Endothelial cell of umbilical vein (primary cell): ENCODE measurements at regions not wholly inside any gene's neighbourhood (a gene's known extent, or its start where the extent isn't known, plus 50 kb on each side); places are given as distances from the start of the nearest gene placed in this dataset.

Experiments used
- BruUV-seq: library from RNA; stranded (reverse); fragments of 400-500 nt; replicated peaks from 2 replicates; lab custom pipeline; 2021; lab: Mats Ljungman, UMichigan
- CTCF ChIA-PET: fragments of 300-600, 350-600 bp; sonication (Branson Sonifier 250); formaldehyde crosslinking; loops from one replicate; lab custom pipeline; 2021; ENCODE audit warnings: antibody characterized with exemption, inconsistent platforms; lab: Charles Lee
- POLR2A ChIA-PET: fragments of 300-600, 350-600 bp; sonication (Branson Sonifier 250); formaldehyde crosslinking; loops from one replicate; lab custom pipeline; 2021; ENCODE audit warnings: antibody characterized with exemption, inconsistent platforms; lab: Charles Lee
- DNase-seq: peaks from one replicate; pipeline ENCODE4 v3.0.0-alpha.2; 2011; ENCODE audit warnings: low read depth, low spot score
- FAIRE-seq: peaks from 2 replicates; lab custom pipeline; 2011; peaks lifted over from hg19 to GRCh38; lab: Jason Lieb, UNC
- H2AFZ ChIP-seq: 2 replicates; pipeline ENCODE4 v1.6.0; 2012; ENCODE audit warnings: low read depth, low read length, control low read depth, inconsistent platforms
- H3K27ac ChIP-seq: 2 replicates; pipeline ENCODE4 v1.5.1; 2011; ENCODE audit warnings: low read depth, mild to moderate bottlenecking, control low read depth, low read length, moderate library complexity; ENCODE audit not compliant: insufficient read depth
- H3K27me3 ChIP-seq, 2 experiments: 2 replicates each; pipeline versions ENCODE4 v1.6.0 to v1.6.1; 2011; ENCODE audit warnings: low read length in 2 of 2, mixed read lengths in 1 of 2; ENCODE audit not compliant: control insufficient read depth in 2 of 2, insufficient read depth in 2 of 2
- H3K36me3 ChIP-seq, 2 experiments: 2 replicates in 1 of 2; 3 replicates in 1 of 2; pipeline ENCODE4 v1.5.1; 2011; ENCODE audit warnings: low read length in 2 of 2, mild to moderate bottlenecking in 1 of 2, moderate library complexity in 1 of 2; ENCODE audit not compliant: control insufficient read depth in 2 of 2, insufficient read depth in 2 of 2; ENCODE audit errors: extremely low read depth in 1 of 2
- H3K4me1 ChIP-seq: 3 replicates; pipeline ENCODE4 v1.5.1; 2011; ENCODE audit warnings: mild to moderate bottlenecking, low read length; ENCODE audit not compliant: control insufficient read depth, insufficient read depth; ENCODE audit errors: extremely low read depth
- H3K4me2 ChIP-seq: 2 replicates; pipeline ENCODE4 v1.6.1; 2011; ENCODE audit warnings: low read length, control low read depth, mixed read lengths; ENCODE audit not compliant: insufficient read depth
- H3K4me3 ChIP-seq, 3 experiments: fragments of 200-600 bp in 1 of 3; sonication (generic), shearing (Covaris generic) in 1 of 3; replicated peaks in 1 of 3; 2 replicates each; pipeline ENCODE4 v1.5.1; 2011 to 2016; ENCODE audit warnings: control low read depth in 3 of 3, low read length in 3 of 3, mild to moderate bottlenecking in 2 of 3, inconsistent platforms in 1 of 3, low read depth in 1 of 3, moderate library complexity in 1 of 3; ENCODE audit not compliant: insufficient read depth in 1 of 3
- H3K79me2 ChIP-seq: 2 replicates; pipeline ENCODE4 v1.6.0; 2012; ENCODE audit warnings: low read length, inconsistent platforms; ENCODE audit not compliant: control insufficient read depth, insufficient read depth
- H3K9ac ChIP-seq: replicated peaks from 2 replicates; pipeline ENCODE3; 2011; ENCODE audit warnings: low read length, control low read depth; ENCODE audit not compliant: insufficient read depth; ENCODE audit errors: extremely low read depth
- H3K9me1 ChIP-seq: replicated peaks from 3 replicates; pipeline ENCODE4 v1.6.0; 2011; ENCODE audit warnings: mild to moderate bottlenecking, low read length; ENCODE audit not compliant: control insufficient read depth, insufficient read depth; ENCODE audit errors: extremely low read depth
- H3K9me3 ChIP-seq: replicated peaks from 2 replicates; pipeline ENCODE4 v1.5.1; 2012; ENCODE audit warnings: low read length, inconsistent platforms; ENCODE audit not compliant: control insufficient read depth, insufficient read depth
- H4K20me1 ChIP-seq: replicated peaks from 2 replicates; pipeline ENCODE3; 2011; ENCODE audit warnings: mild to moderate bottlenecking, low read length; ENCODE audit not compliant: control insufficient read depth, insufficient read depth; ENCODE audit errors: extremely low read depth
- CTCF ChIP-seq, 2 donors: IDR thresholded peaks; 1 replicate in 1 of 2; 2 replicates in 1 of 2; pipeline ENCODE4 v1.5.1; 2011; ENCODE audit warnings: low read length in 2 of 2, mild to moderate bottlenecking in 2 of 2, moderate library complexity in 2 of 2, control low read depth in 1 of 2, inconsistent platforms in 1 of 2, low read depth in 1 of 2; ENCODE audit not compliant: insufficient read depth in 1 of 2; ENCODE audit errors: extremely low read depth in 1 of 2
- EZH2 ChIP-seq: IDR thresholded peaks from 2 replicates; pipeline ENCODE4 v1.6.1; 2012; ENCODE audit warnings: borderline replicate concordance, low read depth, mild to moderate bottlenecking, moderate library complexity, low read length, inconsistent platforms; ENCODE audit not compliant: severe bottlenecking
- FOS ChIP-seq: IDR thresholded peaks from 2 replicates; pipeline ENCODE4 v1.6.1; 2011; ENCODE audit warnings: mild to moderate bottlenecking, low read length, moderate library complexity, borderline replicate concordance; ENCODE audit not compliant: insufficient read depth
- GATA2 ChIP-seq: IDR thresholded peaks from 2 replicates; pipeline ENCODE4 v1.7.0; 2011; ENCODE audit warnings: low read depth, mild to moderate bottlenecking, moderate library complexity, mixed read lengths, low read length; ENCODE audit not compliant: insufficient read length, insufficient read depth
- JUN ChIP-seq: IDR thresholded peaks from 2 replicates; pipeline ENCODE4 v1.6.1; 2011; ENCODE audit warnings: borderline replicate concordance, low read depth; ENCODE audit not compliant: insufficient read length, insufficient read depth
- MAX ChIP-seq: IDR thresholded peaks from 2 replicates; pipeline ENCODE4 v1.6.1; 2011; ENCODE audit not compliant: insufficient read depth, insufficient read length
- MYC ChIP-seq: IDR thresholded peaks from one replicate; pipeline ENCODE4 v1.6.1; 2011; ENCODE audit warnings: mild to moderate bottlenecking, low read depth, low read length
- POLR2A ChIP-seq: IDR thresholded peaks from 2 replicates; pipeline ENCODE4 v1.6.1; 2012; ENCODE audit warnings: low read depth, mild to moderate bottlenecking, control low read depth, low read length
- POLR2AphosphoS5 ChIP-seq: IDR thresholded peaks from 2 replicates; pipeline ENCODE4 v1.6.1; 2012; ENCODE audit warnings: low read depth, mild to moderate bottlenecking, control low read depth, low read length, moderate library complexity; ENCODE audit not compliant: insufficient read depth
- dilution Hi-C: fragments of 300-500 bp; cut with MboI; formaldehyde crosslinking; loops from one replicate; pipeline ENCODE4 v1.15.0; 2019; ENCODE audit warnings: low sequenced_read_pairs; ENCODE audit not compliant: extremely low pct_ligation_motif_present
- intact Hi-C: fragments of 100-400 bp; cut with micrococcal nuclease; formaldehyde crosslinking; loops from one replicate; pipeline ENCODE4 v1.10.0; 2022

GRCh38 chr10:5297996-5298395, 66.8 kb upstream of the UCN3 start:
- DNase-seq (no peak), FAIRE-seq (no peak)
- intact Hi-C loops (no loop called here), dilution Hi-C loops (no loop called here)
- H4K20me1 ChIP-seq, result no peaks in the 10 kb centered on the region
- ChIA-PET CTCF (no interaction called here), POLR2A (no interaction called here)
- no peak overlapping the region for H3K4me3 ChIP-seq
- H3K27ac ChIP-seq, result no peak overlapping the region
- no peaks in the 10 kb centered on the region for H3K36me3 ChIP-seq
- no peak overlapping the region for H3K9ac ChIP-seq
- TF ChIP-seq EZH2 (no peak), MYC (no peak), MAX (no peak), POLR2A (no peak), FOS (no peak), CTCF (IDR thresholded peaks at IDR 0.05; ENCODE audit: extremely low read depth in 1 of 2, insufficient read depth in 1 of 2, low read depth in 1 of 2, low read length in 2 of 2) (no peak), GATA2 (no peak), POLR2AphosphoS5 (no peak), JUN (no peak)
- no peak overlapping the region for H3K4me2 ChIP-seq
- peaks cover 4% of the 10 kb centered on the region in 2 experiments for H3K27me3 ChIP-seq
- peak overlapping the region; percentile 66 for H2AFZ ChIP-seq
- H3K79me2 ChIP-seq, result no peaks in the 10 kb centered on the region
- BruUV-seq, result no TSS peak
- H3K9me3 ChIP-seq, result no peaks in the 10 kb centered on the region
- H3K9me1 ChIP-seq, result no peaks in the 10 kb centered on the region
- H3K4me1 ChIP-seq, result peaks cover 17% of the 10 kb centered on the region
